Tibial artery (tissue), 4 donors: ENCODE measurements at regions not wholly inside any gene's neighbourhood (a gene's known extent, or its start where the extent isn't known, plus 50 kb on each side); places are given as distances from the start of the nearest gene placed in this dataset.

Experiments used
- DNase-seq, 2 donors: peaks; one replicate each; pipeline ENCODE4 v3.0.0-alpha.2; 2019
- H3K27ac ChIP-seq, 2 donors: fragments of 200-600 bp; sonication (generic) in 1 of 2; 1 replicate in 1 of 2; 2 replicates in 1 of 2; pipeline ENCODE4 v1.5.1; 2018 to 2019; ENCODE audit warnings: mild to moderate bottlenecking in 1 of 2
- H3K27me3 ChIP-seq, 2 donors: fragments of 200-600 bp; sonication (generic) in 1 of 2; one replicate each; pipeline versions ENCODE4 v1.5.1 to v1.6.0; 2016 to 2019
- H3K36me3 ChIP-seq, 3 donors: fragments of 200-600 bp; sonication (generic) in 2 of 3; one replicate each; pipeline ENCODE4 v1.5.1; 2016 to 2019; ENCODE audit warnings: mild to moderate bottlenecking in 2 of 3
- H3K4me1 ChIP-seq, 4 donors: fragments of 200-600 bp; sonication (generic) in 2 of 4; 1 replicate in 3 of 4; 2 replicates in 1 of 4; pipeline ENCODE4 v1.5.1; 2016 to 2019
- H3K4me3 ChIP-seq, 2 donors: fragments of 200-600 bp; sonication (generic) in 1 of 2; 1 replicate in 1 of 2; 2 replicates in 1 of 2; pipeline ENCODE4 v1.5.1; 2018 to 2019; ENCODE audit warnings: mild to moderate bottlenecking in 2 of 2
- H3K9me3 ChIP-seq, 3 donors: fragments of 200-600 bp; sonication (generic) in 1 of 3; one replicate each; pipeline ENCODE4 v1.5.1; 2016 to 2019
- intact Hi-C: fragments of 100-400 bp; cut with DNase I; formaldehyde crosslinking; loops from one replicate; pipeline ENCODE4 v1.15.0; 2023; ENCODE audit warnings: low total_unique reads
- TF ChIP-seq, protein P1 (sequence below), 2 experiments: fragments of 200-600 bp in 1 of 2; fragments of 450-650 bp in 1 of 2; IDR thresholded peaks; one replicate each; pipeline ENCODE4 v1.5.1; 2017 to 2019; ENCODE audit warnings: antibody characterized with exemption in 2 of 2, mild to moderate bottlenecking in 1 of 2, moderate library complexity in 1 of 2

DNA sequence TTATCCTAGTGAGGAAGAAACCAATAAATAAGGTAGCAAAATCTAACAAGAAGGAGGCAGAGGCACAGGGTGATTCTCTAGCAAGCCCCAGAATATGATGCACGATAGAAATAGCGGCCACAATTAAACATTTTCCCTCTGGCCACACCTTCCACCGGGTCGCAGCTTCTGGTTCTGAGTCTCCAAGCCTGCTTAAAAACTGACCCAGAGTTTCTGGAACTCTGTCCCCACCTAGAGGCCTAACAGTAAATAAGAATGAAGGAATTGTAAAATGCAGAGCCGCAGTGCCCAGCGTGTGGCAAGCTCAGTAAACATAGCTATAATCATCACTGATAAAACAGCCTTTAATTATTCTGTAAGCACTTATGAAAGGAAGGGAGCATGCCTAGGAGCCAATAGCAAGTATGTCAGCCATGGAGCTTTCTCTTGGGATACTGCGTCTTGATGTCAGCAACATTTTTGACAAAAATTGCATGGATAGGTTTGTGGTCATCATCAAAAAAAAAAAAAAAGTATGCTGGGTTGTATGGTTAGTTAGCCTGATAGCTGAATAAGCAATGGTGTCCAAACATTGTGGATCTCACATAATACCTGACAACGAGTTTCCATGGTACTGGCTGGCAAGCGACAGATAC lies 465.5 kb downstream of the DNAH5 start:
- Histone ChIP-seq H3K4me3 (no peak overlapping the region), H3K27me3 (no peaks in the 10 kb centered on the region), H3K4me1 (no peaks in the 10 kb centered on the region), H3K36me3 (no peaks in the 10 kb centered on the region), H3K9me3 (no peaks in the 10 kb centered on the region), H3K27ac (no peak overlapping the region)
- intact Hi-C loops, result no loop called here
- no peak for DNase-seq
- TF ChIP-seq, protein P1, sequence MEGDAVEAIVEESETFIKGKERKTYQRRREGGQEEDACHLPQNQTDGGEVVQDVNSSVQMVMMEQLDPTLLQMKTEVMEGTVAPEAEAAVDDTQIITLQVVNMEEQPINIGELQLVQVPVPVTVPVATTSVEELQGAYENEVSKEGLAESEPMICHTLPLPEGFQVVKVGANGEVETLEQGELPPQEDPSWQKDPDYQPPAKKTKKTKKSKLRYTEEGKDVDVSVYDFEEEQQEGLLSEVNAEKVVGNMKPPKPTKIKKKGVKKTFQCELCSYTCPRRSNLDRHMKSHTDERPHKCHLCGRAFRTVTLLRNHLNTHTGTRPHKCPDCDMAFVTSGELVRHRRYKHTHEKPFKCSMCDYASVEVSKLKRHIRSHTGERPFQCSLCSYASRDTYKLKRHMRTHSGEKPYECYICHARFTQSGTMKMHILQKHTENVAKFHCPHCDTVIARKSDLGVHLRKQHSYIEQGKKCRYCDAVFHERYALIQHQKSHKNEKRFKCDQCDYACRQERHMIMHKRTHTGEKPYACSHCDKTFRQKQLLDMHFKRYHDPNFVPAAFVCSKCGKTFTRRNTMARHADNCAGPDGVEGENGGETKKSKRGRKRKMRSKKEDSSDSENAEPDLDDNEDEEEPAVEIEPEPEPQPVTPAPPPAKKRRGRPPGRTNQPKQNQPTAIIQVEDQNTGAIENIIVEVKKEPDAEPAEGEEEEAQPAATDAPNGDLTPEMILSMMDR (IDR thresholded peaks at IDR 0.05), result peak; percentile 9 to 20

DNA sequence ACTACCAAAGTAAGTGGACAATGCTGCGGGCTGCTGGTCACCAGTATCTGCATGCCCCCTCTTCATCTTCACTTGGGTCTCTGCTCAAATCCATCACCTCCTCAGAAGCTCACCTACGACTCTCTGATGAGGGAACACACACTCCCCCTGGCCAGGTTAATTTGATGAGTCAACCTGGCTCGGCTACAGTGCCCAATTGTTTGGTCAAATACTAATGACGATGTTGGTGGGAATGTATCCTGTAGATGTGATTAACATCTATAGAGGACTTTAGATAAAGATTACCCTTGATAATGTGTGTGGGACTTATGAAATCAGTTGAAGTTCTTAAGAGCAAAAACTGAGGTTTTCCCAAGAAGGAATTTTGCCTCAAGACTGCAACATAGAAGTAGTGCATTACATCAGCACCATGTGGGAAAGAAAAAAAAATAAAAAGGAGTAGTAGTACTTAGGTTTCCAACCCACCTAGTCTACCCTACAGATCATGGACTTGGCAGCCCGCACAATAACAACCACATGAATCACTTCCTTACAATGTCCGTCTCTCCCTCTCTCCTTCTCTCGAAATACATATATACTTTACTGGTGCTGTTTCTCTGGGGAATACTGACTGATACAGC lies 467.3 kb downstream of the DNAH5 start:
- Histone ChIP-seq H3K27ac (no peak overlapping the region), H3K9me3 (no peaks in the 10 kb centered on the region), H3K4me1 (no peaks in the 10 kb centered on the region), H3K4me3 (no peak overlapping the region), H3K36me3 (no peaks in the 10 kb centered on the region), H3K27me3 (no peaks in the 10 kb centered on the region)
- TF ChIP-seq, protein P1 (IDR thresholded peaks at IDR 0.05), result no peak
- no peak for DNase-seq
- intact Hi-C loops, result no loop called here

DNA sequence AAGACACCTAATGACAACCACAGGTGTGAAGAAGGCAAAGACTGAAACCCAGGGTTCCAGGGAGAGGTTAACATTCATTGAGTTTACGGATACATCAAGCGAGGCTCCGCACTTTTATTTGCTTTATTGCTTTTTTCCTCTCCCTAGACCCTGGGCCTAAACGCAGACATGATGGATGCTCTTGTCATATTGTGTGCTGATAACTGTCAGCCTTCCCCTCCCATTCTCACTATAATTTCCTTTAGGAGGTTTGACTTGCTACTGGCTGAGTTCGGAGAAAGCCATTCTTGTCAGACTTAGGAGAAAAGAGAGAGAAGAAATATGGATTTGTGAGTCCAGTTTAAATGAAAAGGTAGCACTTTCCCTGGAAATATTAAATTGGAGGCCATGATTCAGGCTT lies 471.6 kb downstream of the DNAH5 start:
- intact Hi-C loops, result no loop called here
- no peaks in the 10 kb centered on the region for H3K36me3 ChIP-seq
- H3K27ac ChIP-seq, result no peak overlapping the region
- no peaks in the 10 kb centered on the region for H3K4me1 ChIP-seq
- H3K4me3 ChIP-seq, result no peak overlapping the region
- no peaks in the 10 kb centered on the region for H3K9me3 ChIP-seq
- no peaks in the 10 kb centered on the region for H3K27me3 ChIP-seq
- TF ChIP-seq, protein P1 (IDR thresholded peaks at IDR 0.05), result no peak
- no peak for DNase-seq

DNA sequence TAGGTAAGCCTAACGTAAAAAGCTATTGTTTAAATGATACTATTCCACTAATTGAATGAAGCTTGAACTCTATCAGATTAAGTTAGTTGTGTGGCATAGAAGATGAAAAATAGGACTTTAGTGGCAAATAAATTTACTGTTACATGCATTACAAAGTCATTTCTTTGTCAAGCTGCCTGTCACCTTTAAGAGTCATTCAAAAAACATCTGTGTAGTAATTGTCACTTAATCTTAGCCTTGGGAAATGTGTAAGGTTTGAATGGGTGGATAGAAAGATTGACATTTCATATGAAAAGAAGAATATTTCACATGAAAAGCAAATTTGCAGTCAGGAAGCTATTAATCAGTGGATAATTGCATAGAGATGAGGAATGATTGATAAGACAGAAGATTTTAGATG lies 473.5 kb downstream of the DNAH5 start:
- no peak for DNase-seq
- TF ChIP-seq, protein P1 (IDR thresholded peaks at IDR 0.05), result no peak
- H3K4me1 ChIP-seq, result no peaks in the 10 kb centered on the region
- no peaks in the 10 kb centered on the region for H3K27me3 ChIP-seq
- intact Hi-C loops, result no loop called here
- H3K9me3 ChIP-seq, result no peaks in the 10 kb centered on the region
- H3K36me3 ChIP-seq, result no peaks in the 10 kb centered on the region
- no peak overlapping the region for H3K4me3 ChIP-seq
- no peak overlapping the region for H3K27ac ChIP-seq

- Histone ChIP-seq H3K36me3 (no peaks in the 10 kb centered on the region), H3K27me3 (no peaks in the 10 kb centered on the region), H3K9me3 (no peaks in the 10 kb centered on the region), H3K27ac (no peak overlapping the region), H3K4me1 (no peaks in the 10 kb centered on the region), H3K4me3 (no peak overlapping the region)
- DNase-seq, result no peak
- TF ChIP-seq, protein P1 (IDR thresholded peaks at IDR 0.05), result no peak
- intact Hi-C loops, result no loop called here
Measured at GRCh38 chr5:13470263-13470662, 474.2 kb downstream of the DNAH5 start.
